Common myeloid progenitor, CD34-positive (primary cell): ENCODE measurements at regions not wholly inside any gene's neighbourhood (a gene's known extent, or its start where the extent isn't known, plus 50 kb on each side); places are given as distances from the start of the nearest gene placed in this dataset.
A peak's percentile ranks its signal among the peaks of the same experiment; 100 is the strongest.

ENCODE experiments used
- CTCF ChIA-PET: fragments of 350-600 bp; sonication (Branson Sonifier 250); formaldehyde crosslinking; loops from one replicate; lab custom pipeline; 2021; ENCODE audit warnings: antibody characterized with exemption; lab: Charles Lee
- POLR2A ChIA-PET: fragments of 350-600 bp; sonication (Branson Sonifier 250); formaldehyde crosslinking; loops from one replicate; lab custom pipeline; 2021; ENCODE audit warnings: antibody characterized with exemption; lab: Charles Lee
- DNase-seq, 3 donors: peaks; one replicate each; pipeline versions ENCODE4 v3.0.0 to v3.0.0-alpha.2; 2013
- H3K27ac ChIP-seq, 2 experiments: 1 replicate in 1 of 2; 2 replicates in 1 of 2; pipeline ENCODE4 v1.7.0; 2013; ENCODE audit warnings: inconsistent platforms in 2 of 2, low read length in 2 of 2, mild to moderate bottlenecking in 2 of 2, low read depth in 1 of 2, moderate library complexity in 1 of 2; ENCODE audit not compliant: severe bottlenecking in 2 of 2, insufficient read depth in 1 of 2, poor library complexity in 1 of 2
- H3K27me3 ChIP-seq, 5 experiments: replicated peaks in 2 of 5; 1 replicate in 3 of 5; 2 replicates in 2 of 5; pipeline versions ENCODE4 v1.6.1 to v1.7.0; 2013; ENCODE audit warnings: low read length in 4 of 5, mild to moderate bottlenecking in 2 of 5, moderate library complexity in 2 of 5, inconsistent platforms in 1 of 5; ENCODE audit not compliant: insufficient read depth in 5 of 5, control insufficient read depth in 4 of 5
- H3K36me3 ChIP-seq, 4 experiments: 1 replicate in 2 of 4; 2 replicates in 2 of 4; pipeline versions ENCODE4 v1.6.1 to v1.7.0; 2013; ENCODE audit warnings: low read length in 3 of 4, control low read depth in 1 of 4, mild to moderate bottlenecking in 1 of 4; ENCODE audit not compliant: control insufficient read depth in 4 of 4, insufficient read depth in 4 of 4
- H3K4me1 ChIP-seq, 4 experiments: 1 replicate in 3 of 4; 2 replicates in 1 of 4; pipeline versions ENCODE4 v1.6.1 to v1.7.1; 2013; ENCODE audit warnings: low read length in 3 of 4, mild to moderate bottlenecking in 3 of 4, control low read depth in 1 of 4, inconsistent platforms in 1 of 4, moderate library complexity in 1 of 4; ENCODE audit not compliant: control insufficient read depth in 4 of 4, insufficient read depth in 4 of 4; ENCODE audit errors: control extremely low read depth in 1 of 4
- H3K4me3 ChIP-seq, 7 experiments: 1 replicate in 4 of 7; 2 replicates in 3 of 7; pipeline versions ENCODE4 v1.5.1 to v1.7.0; 2013; ENCODE audit warnings: mild to moderate bottlenecking in 7 of 7, low read length in 6 of 7, moderate library complexity in 6 of 7, inconsistent platforms in 2 of 7, low read depth in 2 of 7, control low read depth in 1 of 7; ENCODE audit not compliant: insufficient read depth in 4 of 7, control insufficient read depth in 1 of 7; ENCODE audit errors: extremely low read depth in 1 of 7
- H3K9me3 ChIP-seq, 5 experiments: 1 replicate in 4 of 5; 2 replicates in 1 of 5; pipeline versions ENCODE4 v1.6.1 to v1.7.1; 2013; ENCODE audit warnings: low read length in 4 of 5, mild to moderate bottlenecking in 2 of 5, inconsistent platforms in 1 of 5, low read depth in 1 of 5, moderate library complexity in 1 of 5; ENCODE audit not compliant: control insufficient read depth in 4 of 5, insufficient read depth in 2 of 5; ENCODE audit errors: control extremely low read depth in 1 of 5
- WGBS: methylation state at CpG from one replicate; pipeline ENCODE4 v1.1.5; 2013; ENCODE audit not compliant: insufficient coverage; 5-methylcytosine and 5-hydroxymethylcytosine counted together

DNA sequence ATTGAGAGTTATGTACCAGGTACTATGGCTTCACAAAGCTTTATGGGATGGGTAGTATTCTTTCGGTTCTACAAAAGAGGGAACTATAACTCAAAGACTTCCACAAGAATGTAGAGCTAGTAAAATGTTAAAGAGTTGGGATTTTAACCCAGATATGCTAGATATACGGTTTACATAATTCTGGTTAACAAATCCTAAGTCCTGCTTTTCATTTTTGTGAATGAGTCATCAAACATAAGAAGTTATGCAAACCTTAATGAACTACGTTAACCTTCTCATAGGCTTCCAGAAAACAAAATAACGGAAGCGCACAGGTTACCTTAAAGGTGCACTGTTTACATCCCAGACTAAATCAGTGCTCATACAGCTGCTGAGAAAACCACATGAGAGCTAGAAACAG, 1049.3 kb downstream of the MCTP2 start:
- WGBS: 57% methylated on average over 1 of the region's 5 CpGs
- CTCF ChIA-PET: interaction anchor here (0.7 kb wide), 1 partner anchor 21 kb away, joined by 3 read pairs; no protein-coding TSS in a partner anchor
- Histone ChIP-seq H3K4me3 (no peak overlapping the region), H3K36me3 (no peaks in the 10 kb centered on the region), H3K4me1 (peaks cover 0 to 10% (median 2%) of the 10 kb centered on the region in 4 experiments), H3K27ac (no peak overlapping the region), H3K27me3 (peaks cover 7 to 63% (median 19%) of the 10 kb centered on the region in 5 experiments), H3K9me3 (no peaks in the 10 kb centered on the region)
- DNase-seq: no peak
- POLR2A ChIA-PET: no interaction called here

DNA sequence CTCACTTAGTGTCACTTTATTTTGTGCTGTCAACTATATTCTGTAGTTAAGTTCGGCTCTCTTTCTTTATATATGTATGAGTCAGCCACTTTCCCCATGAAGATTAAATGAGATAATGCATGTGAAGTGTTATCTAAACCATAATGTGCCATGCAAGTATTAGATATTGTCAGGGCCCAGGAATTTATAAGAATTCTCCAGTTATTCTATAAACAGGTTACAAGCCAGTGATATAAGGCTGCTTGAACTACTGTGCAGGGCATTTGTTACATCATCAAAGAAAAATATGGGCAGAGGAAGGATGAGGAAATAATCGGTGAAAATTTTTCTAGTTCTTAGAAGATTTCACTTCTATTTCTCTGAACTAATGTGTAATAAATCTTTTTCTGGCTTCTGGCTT, 1049.0 kb upstream of the NR2F2 start:
- Histone ChIP-seq H3K36me3 (no peaks in the 10 kb centered on the region), H3K4me3 (no peak overlapping the region), H3K9me3 (no peaks in the 10 kb centered on the region), H3K4me1 (peaks cover 0 to 10% (median 2%) of the 10 kb centered on the region in 4 experiments), H3K27me3 (peaks cover 7 to 64% (median 19%) of the 10 kb centered on the region in 5 experiments), H3K27ac (no peak overlapping the region)
- POLR2A ChIA-PET: no interaction called here
- CTCF ChIA-PET: no interaction called here
- DNase-seq: no peak
- WGBS: no CpG with 5 or more reads among the region's 2 CpGs

DNA sequence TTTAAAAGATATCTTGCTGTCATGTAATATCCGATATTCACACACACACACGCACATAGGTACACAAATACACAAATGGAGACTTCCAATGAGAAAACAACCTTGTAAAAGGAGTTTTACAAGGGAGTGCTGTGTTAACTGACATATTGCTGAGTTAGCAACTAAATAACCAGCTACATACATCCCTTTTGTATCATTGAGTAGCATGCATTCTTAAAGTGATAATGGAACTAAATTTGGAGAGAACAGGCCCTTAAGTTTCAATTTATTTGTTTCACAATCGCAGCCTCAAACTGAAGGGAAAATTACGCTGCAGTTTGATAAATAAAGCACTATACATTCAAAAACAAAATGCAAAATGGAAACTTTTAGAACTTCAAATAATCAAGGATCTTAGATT, 1046.0 kb upstream of the NR2F2 start:
- H3K4me1 ChIP-seq: peaks cover 0 to 10% (median 2%) of the 10 kb centered on the region in 4 experiments
- no peaks in the 10 kb centered on the region for H3K36me3 ChIP-seq
- peaks cover 15 to 83% (median 28%) of the 10 kb centered on the region in 5 experiments for H3K27me3 ChIP-seq
- H3K4me3 ChIP-seq: no peak overlapping the region
- H3K27ac ChIP-seq: no peak overlapping the region
- WGBS: no CpG with 5 or more reads among the region's 4 CpGs
- DNase-seq: no peak
- POLR2A ChIA-PET: interaction anchor here (0.6 kb wide), 1 partner anchor 985 kb away, joined by 3 read pairs; no protein-coding TSS in a partner anchor
- no peaks in the 10 kb centered on the region for H3K9me3 ChIP-seq
- CTCF ChIA-PET: interaction anchor here (1.1 kb wide), 1 partner anchor 9 kb away, joined by 5 read pairs; no protein-coding TSS in a partner anchor

DNA sequence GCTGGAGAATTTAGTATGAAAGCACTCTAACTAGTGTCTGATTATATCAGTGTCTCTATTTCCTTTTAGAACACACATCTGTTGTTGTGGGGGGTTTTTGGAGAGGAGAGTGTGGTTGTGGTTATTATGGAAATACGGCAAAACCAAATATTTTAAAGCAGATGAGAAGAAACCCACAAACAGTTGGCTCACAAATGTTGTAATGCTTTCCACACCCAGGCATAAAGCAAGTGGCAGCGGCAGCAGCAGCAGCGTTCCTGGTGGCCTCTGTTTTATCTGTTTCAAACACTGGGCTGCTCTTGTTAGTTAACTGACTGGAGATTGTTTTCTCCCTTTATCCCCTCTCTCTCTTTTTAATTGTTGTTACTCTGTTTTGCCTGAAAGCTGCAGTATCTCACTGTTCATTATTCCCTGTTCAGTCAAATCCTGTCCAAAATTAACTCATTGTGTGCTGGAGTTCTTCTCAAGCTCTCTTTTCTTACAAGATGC, 1045.5 kb upstream of the NR2F2 start:
- Histone ChIP-seq H3K4me1 (peaks cover 0 to 10% (median 2%) of the 10 kb centered on the region in 4 experiments), H3K27me3 (peaks cover 12 to 83% (median 28%) of the 10 kb centered on the region in 5 experiments), H3K27ac (no peak overlapping the region), H3K36me3 (no peaks in the 10 kb centered on the region), H3K9me3 (no peaks in the 10 kb centered on the region), H3K4me3 (no peak overlapping the region)
- 0% methylated on average over 1 of the region's 3 CpGs for WGBS
- POLR2A ChIA-PET: no interaction called here
- DNase-seq: peak; percentile 21 to 74 (median 71)
- CTCF ChIA-PET: interaction anchor here (0.6 kb wide), 1 partner anchor 614 kb away, joined by 3 read pairs; no protein-coding TSS in a partner anchor

DNA sequence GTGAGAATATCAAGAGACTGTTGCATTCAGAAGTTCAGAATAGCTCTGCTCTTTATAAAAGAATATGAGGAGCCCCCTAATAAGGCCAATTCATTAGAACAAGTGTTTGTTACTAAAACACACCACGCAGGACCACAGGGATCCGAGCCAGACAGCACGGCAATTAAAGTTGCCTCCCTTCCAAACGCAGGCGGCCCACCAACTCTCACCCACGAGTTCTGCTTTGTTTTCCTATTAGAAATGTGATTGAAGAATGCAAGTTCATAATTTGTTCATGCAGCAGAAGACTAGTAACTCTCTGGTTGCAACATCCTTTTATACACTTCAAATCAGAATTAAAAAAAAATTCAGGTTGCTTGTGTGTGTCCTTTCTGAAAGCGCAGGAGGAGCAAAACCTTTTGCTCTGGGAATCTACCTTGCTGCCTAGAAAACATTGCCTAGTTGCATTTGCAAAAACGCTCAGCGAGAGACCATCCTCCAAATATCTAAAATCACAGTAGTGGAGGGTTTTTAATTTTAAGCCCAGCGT, 1044.1 kb upstream of the NR2F2 start:
- H3K4me3 ChIP-seq: no peak overlapping the region
- peaks cover 12 to 85% (median 37%) of the 10 kb centered on the region in 5 experiments for H3K27me3 ChIP-seq
- CTCF ChIA-PET: interaction anchor here (1.3 kb wide), 1 partner anchor 27 kb away, joined by 3 read pairs; no protein-coding TSS in a partner anchor
- DNase-seq: no peak
- 23% methylated on average over 3 of the region's 10 CpGs for WGBS
- no peaks in the 10 kb centered on the region for H3K9me3 ChIP-seq
- H3K36me3 ChIP-seq: no peaks in the 10 kb centered on the region
- H3K4me1 ChIP-seq: peaks cover 0 to 10% (median 2%) of the 10 kb centered on the region in 4 experiments
- no peak overlapping the region for H3K27ac ChIP-seq
- POLR2A ChIA-PET: no interaction called here

DNA sequence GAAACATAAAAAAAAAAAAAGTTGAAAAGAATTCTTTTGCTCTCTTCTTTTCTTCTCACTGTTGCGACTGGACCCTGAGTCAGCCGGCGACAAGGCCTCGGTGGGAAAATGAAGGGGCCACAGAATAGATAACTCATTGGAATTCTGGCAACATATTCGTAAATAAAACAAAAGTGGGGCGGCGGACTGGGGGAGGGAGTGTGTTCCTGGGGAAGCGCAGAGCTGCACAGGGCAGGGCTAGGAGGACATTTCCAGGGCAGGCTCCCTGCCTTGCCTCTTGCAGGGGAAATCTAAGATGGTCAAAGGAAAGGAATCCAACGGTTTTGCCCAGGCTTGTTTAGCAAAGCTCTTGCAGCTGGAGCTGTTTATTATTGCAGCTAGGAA, 1042.8 kb upstream of the NR2F2 start:
- ChIA-PET CTCF (interaction anchor here (1.2 to 2.0 kb wide), 3 partner anchors 10 to 716 kb away, joined by 3 to 9 read pairs (median 3); no protein-coding TSS in a partner anchor), POLR2A (no interaction called here)
- Histone ChIP-seq H3K36me3 (no peaks in the 10 kb centered on the region), H3K9me3 (no peaks in the 10 kb centered on the region), H3K4me3 (no peak overlapping the region), H3K27me3 (peaks cover 9 to 86% (median 37%) of the 10 kb centered on the region in 5 experiments), H3K27ac (no peak overlapping the region), H3K4me1 (peaks cover 0 to 10% (median 2%) of the 10 kb centered on the region in 4 experiments)
- no peak for DNase-seq
- WGBS: 66% methylated on average over 7 of the region's 9 CpGs

DNA sequence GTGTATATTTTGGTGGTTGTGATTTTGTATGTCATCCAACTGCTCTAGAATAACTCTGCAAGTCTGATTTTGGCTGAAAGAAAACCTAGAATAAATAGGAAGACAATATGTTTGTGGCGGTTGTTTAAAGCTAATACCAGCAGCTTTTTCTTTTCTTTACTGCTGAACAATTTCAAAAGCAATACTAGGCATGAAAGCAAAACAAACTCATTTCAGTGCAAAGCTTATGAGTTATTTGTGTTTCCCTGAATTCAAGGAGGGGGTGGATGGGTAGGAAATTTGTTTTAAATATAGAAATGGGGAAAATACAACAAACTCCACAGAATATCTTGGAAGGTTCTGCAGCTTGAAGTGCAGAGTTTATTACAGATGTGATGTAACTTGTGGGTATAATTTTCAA, 1041.9 kb upstream of the NR2F2 start:
- Histone ChIP-seq H3K36me3 (no peaks in the 10 kb centered on the region), H3K27ac (no peak overlapping the region), H3K4me1 (peaks cover 0 to 10% (median 2%) of the 10 kb centered on the region in 4 experiments), H3K27me3 (peaks cover 9 to 85% (median 44%) of the 10 kb centered on the region in 5 experiments), H3K9me3 (no peaks in the 10 kb centered on the region), H3K4me3 (no peak overlapping the region)
- CTCF ChIA-PET: interaction anchor here (1.1 to 2.0 kb wide), 5 partner anchors 11 to 717 kb away, joined by 3 to 9 read pairs (median 3); no protein-coding TSS in a partner anchor
- no peak for DNase-seq
- POLR2A ChIA-PET: no interaction called here
- no CpG with 5 or more reads among the region's 1 CpG for WGBS
